ENCODE measurements at regions not wholly inside any gene's neighbourhood (a gene's known extent, or its start where the extent isn't known, plus 50 kb on each side); places are given as distances from the start of the nearest gene placed in this dataset.

DNA sequence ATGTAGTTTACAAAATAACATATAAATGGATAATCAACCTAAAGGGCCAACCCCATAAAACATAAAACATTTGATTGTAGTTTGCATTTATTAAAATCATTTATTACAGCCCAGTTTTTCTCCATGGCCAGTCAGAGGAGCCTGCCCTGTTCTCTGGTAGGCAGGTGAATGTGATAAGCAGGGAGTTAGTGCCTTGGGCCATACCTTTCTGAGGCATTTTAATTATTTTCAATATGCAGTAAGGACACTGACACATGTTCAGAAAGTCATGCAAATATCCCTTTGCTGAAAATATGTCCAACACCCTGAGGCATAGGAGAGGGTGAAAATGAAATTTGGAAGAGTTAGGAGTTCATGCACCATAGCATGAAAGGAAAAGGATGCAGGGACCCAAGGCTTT, 242.6 kb upstream of the EDNRB start:
- Histone ChIP-seq H3K4me1 (no peaks in the 10 kb centered on the region), H3K27me3 (replicated peaks; ENCODE audit: control insufficient read depth, insufficient read depth, low read length) (no peaks in the 10 kb centered on the region), H3K4me3 (ENCODE audit: low read depth, low read length) (no peak overlapping the region), H3K36me3 (ENCODE audit: control insufficient read depth, insufficient read depth, low read length) (no peaks in the 10 kb centered on the region), H3K9me3 (no peaks in the 10 kb centered on the region)
- CTCF ChIA-PET, result no interaction called here
- DNase-seq, result no peak
- BruUV-seq (replicated peaks), result no TSS peak
- no peak for TF ChIP-seq CTCF (IDR thresholded peaks at IDR 0.05; ENCODE audit: insufficient read depth in 1 of 2, low read depth in 1 of 2, low read length in 1 of 2, severe bottlenecking in 1 of 2, unreplicated experiment in 1 of 2)
- Mint-ChIP-seq H3K4me3 (ENCODE audit: unreplicated experiment) (no peak overlapping the region), H3K27ac (ENCODE audit: unreplicated experiment) (no peak overlapping the region), H3K9me3 (ENCODE audit: unreplicated experiment) (no peaks in the 10 kb centered on the region), H3K4me1 (ENCODE audit: low read depth, unreplicated experiment) (no peaks in the 10 kb centered on the region), H3K27me3 (ENCODE audit: insufficient read depth, unreplicated experiment) (no peaks in the 10 kb centered on the region), H3K36me3 (ENCODE audit: insufficient read depth, unreplicated experiment) (no peaks in the 10 kb centered on the region)
- POLR2A ChIA-PET, result no interaction called here
- intact Hi-C loops (cut with micrococcal nuclease; ENCODE audit: unreplicated experiment), result no loop called here

GRCh38 chr13:78160793-78161192, 242.2 kb upstream of the EDNRB start:
- POLR2A ChIA-PET, result no interaction called here
- Mint-ChIP-seq H3K4me3 (ENCODE audit: unreplicated experiment) (no peak overlapping the region), H3K27me3 (ENCODE audit: insufficient read depth, unreplicated experiment) (no peaks in the 10 kb centered on the region), H3K27ac (ENCODE audit: unreplicated experiment) (no peak overlapping the region), H3K36me3 (ENCODE audit: insufficient read depth, unreplicated experiment) (no peaks in the 10 kb centered on the region), H3K4me1 (ENCODE audit: low read depth, unreplicated experiment) (no peaks in the 10 kb centered on the region), H3K9me3 (ENCODE audit: unreplicated experiment) (no peaks in the 10 kb centered on the region)
- H3K4me1 ChIP-seq, result no peaks in the 10 kb centered on the region
- H3K36me3 ChIP-seq (ENCODE audit: control insufficient read depth, insufficient read depth, low read length), result no peaks in the 10 kb centered on the region
- intact Hi-C loops (cut with micrococcal nuclease; ENCODE audit: unreplicated experiment), result no loop called here
- DNase-seq, result no peak
- CTCF ChIA-PET, result no interaction called here
- no peak overlapping the region for H3K4me3 ChIP-seq (ENCODE audit: low read depth, low read length)
- H3K9me3 ChIP-seq, result no peaks in the 10 kb centered on the region
- no peaks in the 10 kb centered on the region for H3K27me3 ChIP-seq (replicated peaks; ENCODE audit: control insufficient read depth, insufficient read depth, low read length)
- TF ChIP-seq CTCF (IDR thresholded peaks at IDR 0.05; ENCODE audit: insufficient read depth in 1 of 2, low read depth in 1 of 2, low read length in 1 of 2, severe bottlenecking in 1 of 2, unreplicated experiment in 1 of 2), result no peak
- BruUV-seq (replicated peaks), result no TSS peak

DNA sequence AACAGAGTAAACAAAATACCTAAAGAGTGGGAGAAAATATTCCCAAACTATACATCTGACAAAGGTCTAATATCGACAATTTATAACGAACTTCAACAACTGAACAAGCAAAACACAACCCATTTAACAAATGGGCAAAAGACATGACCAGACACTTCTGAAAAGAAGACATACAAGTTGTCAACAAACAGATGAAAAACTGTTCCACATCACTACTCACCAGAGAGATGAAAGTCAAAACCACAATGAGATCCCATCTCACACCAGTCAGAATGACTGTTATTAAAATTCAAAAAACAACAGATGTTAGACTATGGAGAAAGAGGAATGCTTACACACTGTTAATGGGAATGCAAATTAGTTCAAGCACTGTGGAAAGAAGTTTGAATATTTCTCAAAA, 233.8 kb upstream of the EDNRB start:
- Mint-ChIP-seq H3K9me3 (ENCODE audit: unreplicated experiment) (no peaks in the 10 kb centered on the region), H3K36me3 (ENCODE audit: insufficient read depth, unreplicated experiment) (no peaks in the 10 kb centered on the region), H3K4me1 (ENCODE audit: low read depth, unreplicated experiment) (peaks cover 6% of the 10 kb centered on the region), H3K27me3 (ENCODE audit: insufficient read depth, unreplicated experiment) (no peaks in the 10 kb centered on the region), H3K27ac (ENCODE audit: unreplicated experiment) (no peak overlapping the region), H3K4me3 (ENCODE audit: unreplicated experiment) (no peak overlapping the region)
- POLR2A ChIA-PET, result no interaction called here
- H3K4me1 ChIP-seq, result peaks cover 14% of the 10 kb centered on the region
- no peaks in the 10 kb centered on the region for H3K36me3 ChIP-seq (ENCODE audit: control insufficient read depth, insufficient read depth, low read length)
- intact Hi-C loops (cut with micrococcal nuclease; ENCODE audit: unreplicated experiment), result no loop called here
- no peak overlapping the region for H3K4me3 ChIP-seq (ENCODE audit: low read depth, low read length)
- BruUV-seq (replicated peaks), result no TSS peak
- CTCF ChIA-PET, result no interaction called here
- no peak for TF ChIP-seq CTCF (IDR thresholded peaks at IDR 0.05; ENCODE audit: insufficient read depth in 1 of 2, low read depth in 1 of 2, low read length in 1 of 2, severe bottlenecking in 1 of 2, unreplicated experiment in 1 of 2)
- H3K27me3 ChIP-seq (replicated peaks; ENCODE audit: control insufficient read depth, insufficient read depth, low read length), result no peaks in the 10 kb centered on the region
- DNase-seq, result no peak
- H3K9me3 ChIP-seq, result no peaks in the 10 kb centered on the region
